OCI-LY3 (cell line): ENCODE measurements at regions not wholly inside any gene's neighbourhood (a gene's known extent, or its start where the extent isn't known, plus 50 kb on each side); places are given as distances from the start of the nearest gene placed in this dataset.

Source experiments
- EZH2phosphoT487 ChIP-seq: fragments of 200-600 bp; shearing (Covaris generic); IDR thresholded peaks from 2 replicates; pipeline ENCODE4 v1.6.1; 2018; ENCODE audit warnings: antibody characterized with exemption, mixed run types, low read depth
- TF ChIP-seq, protein P1 (sequence below): fragments of 200-600, 300-600 bp; sonication (generic); IDR thresholded peaks from 2 replicates; pipeline ENCODE4 v1.5.1; 2014; ENCODE audit warnings: antibody characterized with exemption, low read length, low read depth

GRCh38 chr10:2929480-2930258 lies 137.7 kb upstream of the PFKP start:
- TF ChIP-seq EZH2phosphoT487: no peak
- TF ChIP-seq, protein P1, sequence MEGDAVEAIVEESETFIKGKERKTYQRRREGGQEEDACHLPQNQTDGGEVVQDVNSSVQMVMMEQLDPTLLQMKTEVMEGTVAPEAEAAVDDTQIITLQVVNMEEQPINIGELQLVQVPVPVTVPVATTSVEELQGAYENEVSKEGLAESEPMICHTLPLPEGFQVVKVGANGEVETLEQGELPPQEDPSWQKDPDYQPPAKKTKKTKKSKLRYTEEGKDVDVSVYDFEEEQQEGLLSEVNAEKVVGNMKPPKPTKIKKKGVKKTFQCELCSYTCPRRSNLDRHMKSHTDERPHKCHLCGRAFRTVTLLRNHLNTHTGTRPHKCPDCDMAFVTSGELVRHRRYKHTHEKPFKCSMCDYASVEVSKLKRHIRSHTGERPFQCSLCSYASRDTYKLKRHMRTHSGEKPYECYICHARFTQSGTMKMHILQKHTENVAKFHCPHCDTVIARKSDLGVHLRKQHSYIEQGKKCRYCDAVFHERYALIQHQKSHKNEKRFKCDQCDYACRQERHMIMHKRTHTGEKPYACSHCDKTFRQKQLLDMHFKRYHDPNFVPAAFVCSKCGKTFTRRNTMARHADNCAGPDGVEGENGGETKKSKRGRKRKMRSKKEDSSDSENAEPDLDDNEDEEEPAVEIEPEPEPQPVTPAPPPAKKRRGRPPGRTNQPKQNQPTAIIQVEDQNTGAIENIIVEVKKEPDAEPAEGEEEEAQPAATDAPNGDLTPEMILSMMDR: no peak
